ENCODE measurements at regions not wholly inside any gene's neighbourhood (a gene's known extent, or its start where the extent isn't known, plus 50 kb on each side); places are given as distances from the start of the nearest gene placed in this dataset.
"Not testable (repeated sequence)": the region's sequence is repeated elsewhere in the genome, so short reads cannot be mapped to it uniquely, and the experiment has no call there.

- DNase-seq, result no peak
These were observed 50.3 kb upstream of the TMC1 start for GRCh38 chr9:72471096-72471495.

- no peak for DNase-seq
These were observed 53.4 kb upstream of the TMC1 start for GRCh38 chr9:72467766-72468738.

GRCh38 chr9:72465593-72465984 lies 55.8 kb upstream of the TMC1 start:
- no peak for DNase-seq

- DNase-seq, result no peak
These were observed 56.4 kb upstream of the TMC1 start for GRCh38 chr9:72464857-72465592.

GRCh38 chr9:72462340-72462739 lies 59.1 kb upstream of the TMC1 start:
- no peak for DNase-seq

GRCh38 chr9:72460342-72461312 lies 60.8 kb upstream of the TMC1 start:
- DNase-seq, result no peak

- no peak for DNase-seq
These were observed 62.1 kb upstream of the TMC1 start for GRCh38 chr9:72459308-72459707.

GRCh38 chr9:72458153-72458552 lies 63.3 kb upstream of the TMC1 start:
- no peak for DNase-seq

GRCh38 chr9:72457366-72457765 lies 64.0 kb upstream of the TMC1 start:
- DNase-seq, result no peak

GRCh38 chr9:72454871-72455491 lies 66.4 kb upstream of the TMC1 start:
- DNase-seq, result no peak

GRCh38 chr9:72453797-72454196 lies 67.6 kb upstream of the TMC1 start:
- DNase-seq, result peak; percentile 3

- DNase-seq, result not testable (repeated sequence)
These were observed 75.2 kb upstream of the TMC1 start for GRCh38 chr9:72446241-72446640.

- DNase-seq, result no peak
These were observed 76.0 kb upstream of the TMC1 start for GRCh38 chr9:72445306-72445995.

GRCh38 chr9:72444435-72444834 lies 77.0 kb upstream of the TMC1 start:
- DNase-seq, result no peak

GRCh38 chr9:72443855-72444254 lies 77.6 kb upstream of the TMC1 start:
- DNase-seq, result no peak

- no peak for DNase-seq
These were observed 77.0 kb upstream of the ZFAND5 start for GRCh38 chr9:72441848-72442607.

GRCh38 chr9:72440992-72441847 lies 76.2 kb upstream of the ZFAND5 start:
- DNase-seq, result no peak

- no peak for DNase-seq
These were observed 75.4 kb upstream of the ZFAND5 start for GRCh38 chr9:72440378-72440777.

- not testable (repeated sequence) for DNase-seq
These were observed 68.7 kb upstream of the ZFAND5 start for GRCh38 chr9:72433616-72434267.
